OCI-LY3 (cell line): ENCODE measurements at regions not wholly inside any gene's neighbourhood (a gene's known extent, or its start where the extent isn't known, plus 50 kb on each side); places are given as distances from the start of the nearest gene placed in this dataset.

Experiments used
- CTCF ChIP-seq: fragments of 200-600, 300-600 bp; sonication (generic); IDR thresholded peaks from 2 replicates; pipeline ENCODE4 v1.5.1; 2014; ENCODE audit warnings: antibody characterized with exemption, low read length, low read depth
- EZH2phosphoT487 ChIP-seq: fragments of 200-600 bp; shearing (Covaris generic); IDR thresholded peaks from 2 replicates; pipeline ENCODE4 v1.6.1; 2018; ENCODE audit warnings: antibody characterized with exemption, mixed run types, low read depth

- no peak for TF ChIP-seq CTCF
- no peak for TF ChIP-seq EZH2phosphoT487
Observed at GRCh38 chr6:53977551-53977950, 133.7 kb upstream of the MLIP start.
